SJSA1 (cell line): ENCODE measurements at regions not wholly inside any gene's neighbourhood (a gene's known extent, or its start where the extent isn't known, plus 50 kb on each side); places are given as distances from the start of the nearest gene placed in this dataset.

Experiments used
- DNase-seq, 2 experiments: peaks; one replicate each; pipeline ENCODE4 v3.0.0-alpha.2; 2015 to 2020; ENCODE audit warnings: low spot score in 2 of 2, low read depth in 1 of 2
- H3K27ac ChIP-seq: fragments of 250-450 bp; sonication (Bioruptor Pico); 2 replicates; pipeline ENCODE4 v1.5.1; 2020; ENCODE audit warnings: mild to moderate bottlenecking, moderate library complexity
- H3K27me3 ChIP-seq: fragments of 250-450 bp; sonication (Bioruptor Pico); replicated peaks from 2 replicates; pipeline ENCODE4 v1.5.1; 2020; ENCODE audit warnings: mild to moderate bottlenecking, moderate library complexity
- H3K36me3 ChIP-seq: fragments of 250-450 bp; sonication (Bioruptor Pico); 2 replicates; pipeline ENCODE4 v1.5.1; 2020; ENCODE audit warnings: mild to moderate bottlenecking
- H3K4me1 ChIP-seq: fragments of 250-450 bp; sonication (Bioruptor Pico); replicated peaks from 2 replicates; pipeline ENCODE4 v1.6.1; 2021; ENCODE audit warnings: mild to moderate bottlenecking
- H3K4me3 ChIP-seq: fragments of 250-450 bp; sonication (Bioruptor Pico); 2 replicates; pipeline ENCODE4 v1.5.1; 2020; ENCODE audit warnings: mild to moderate bottlenecking
- H3K9me3 ChIP-seq: fragments of 250-450 bp; sonication (Bioruptor Pico); replicated peaks from 2 replicates; pipeline ENCODE4 v1.5.1; 2020; ENCODE audit warnings: mild to moderate bottlenecking

- H3K4me1 ChIP-seq, result no peaks in the 10 kb centered on the region
- no peak for DNase-seq
- no peaks in the 10 kb centered on the region for H3K27me3 ChIP-seq
- no peak overlapping the region for H3K27ac ChIP-seq
- H3K9me3 ChIP-seq, result no peaks in the 10 kb centered on the region
- no peak overlapping the region for H3K4me3 ChIP-seq
- H3K36me3 ChIP-seq, result no peaks in the 10 kb centered on the region
Observed at GRCh38 chr11:90895850-90896249, 673.0 kb upstream of the CHORDC1 start.

- Histone ChIP-seq H3K4me3 (no peak overlapping the region), H3K4me1 (no peaks in the 10 kb centered on the region), H3K36me3 (no peaks in the 10 kb centered on the region), H3K9me3 (no peaks in the 10 kb centered on the region), H3K27ac (no peak overlapping the region), H3K27me3 (no peaks in the 10 kb centered on the region)
- no peak for DNase-seq
Observed at GRCh38 chr11:90890347-90890746, 667.5 kb upstream of the CHORDC1 start.

GRCh38 chr11:90884181-90884580 lies 661.3 kb upstream of the CHORDC1 start:
- H3K36me3 ChIP-seq, result no peaks in the 10 kb centered on the region
- H3K27me3 ChIP-seq, result no peaks in the 10 kb centered on the region
- H3K9me3 ChIP-seq, result no peaks in the 10 kb centered on the region
- no peak for DNase-seq
- no peak overlapping the region for H3K4me3 ChIP-seq
- H3K27ac ChIP-seq, result no peak overlapping the region
- no peaks in the 10 kb centered on the region for H3K4me1 ChIP-seq

- no peak overlapping the region for H3K27ac ChIP-seq
Observed at GRCh38 chr11:90874986-90875385, 652.1 kb upstream of the CHORDC1 start.

GRCh38 chr11:90874281-90874680 lies 651.4 kb upstream of the CHORDC1 start:
- no peak overlapping the region for H3K4me3 ChIP-seq
- no peak for DNase-seq
- H3K27me3 ChIP-seq, result no peaks in the 10 kb centered on the region
- H3K27ac ChIP-seq, result no peak overlapping the region
- H3K36me3 ChIP-seq, result no peaks in the 10 kb centered on the region
- no peaks in the 10 kb centered on the region for H3K4me1 ChIP-seq
- H3K9me3 ChIP-seq, result no peaks in the 10 kb centered on the region

More at GRCh38 chr11:90874986-90875385, 652.1 kb upstream of the CHORDC1 start:
- Histone ChIP-seq H3K36me3 (no peaks in the 10 kb centered on the region), H3K9me3 (no peaks in the 10 kb centered on the region), H3K4me3 (no peak overlapping the region), H3K4me1 (no peaks in the 10 kb centered on the region), H3K27me3 (no peaks in the 10 kb centered on the region)
- no peak for DNase-seq

- no peaks in the 10 kb centered on the region for H3K27me3 ChIP-seq
- no peaks in the 10 kb centered on the region for H3K9me3 ChIP-seq
- H3K27ac ChIP-seq, result no peak overlapping the region
- H3K36me3 ChIP-seq, result no peaks in the 10 kb centered on the region
- DNase-seq, result no peak
- H3K4me3 ChIP-seq, result no peak overlapping the region
- no peaks in the 10 kb centered on the region for H3K4me1 ChIP-seq
Observed at GRCh38 chr11:90867416-90867815, 644.6 kb upstream of the CHORDC1 start.

GRCh38 chr11:90856790-90857189 lies 633.9 kb upstream of the CHORDC1 start:
- H3K4me3 ChIP-seq, result no peak overlapping the region
- no peaks in the 10 kb centered on the region for H3K9me3 ChIP-seq
- DNase-seq, result no peak
- no peaks in the 10 kb centered on the region for H3K27me3 ChIP-seq
- no peak overlapping the region for H3K27ac ChIP-seq
- H3K36me3 ChIP-seq, result no peaks in the 10 kb centered on the region
- H3K4me1 ChIP-seq, result no peaks in the 10 kb centered on the region

- no peak overlapping the region for H3K27ac ChIP-seq
- no peak for DNase-seq
- H3K36me3 ChIP-seq, result no peaks in the 10 kb centered on the region
- no peaks in the 10 kb centered on the region for H3K9me3 ChIP-seq
- H3K4me1 ChIP-seq, result no peaks in the 10 kb centered on the region
- H3K4me3 ChIP-seq, result no peak overlapping the region
- no peaks in the 10 kb centered on the region for H3K27me3 ChIP-seq
Observed at GRCh38 chr11:90855531-90855930, 632.7 kb upstream of the CHORDC1 start.

GRCh38 chr11:90851196-90851595 lies 628.3 kb upstream of the CHORDC1 start:
- H3K4me3 ChIP-seq, result no peak overlapping the region
- no peaks in the 10 kb centered on the region for H3K4me1 ChIP-seq
- H3K27me3 ChIP-seq, result no peaks in the 10 kb centered on the region
- no peak overlapping the region for H3K27ac ChIP-seq
- DNase-seq, result no peak
- no peaks in the 10 kb centered on the region for H3K9me3 ChIP-seq
- no peaks in the 10 kb centered on the region for H3K36me3 ChIP-seq

- Histone ChIP-seq H3K27ac (no peak overlapping the region), H3K27me3 (no peaks in the 10 kb centered on the region), H3K4me1 (no peaks in the 10 kb centered on the region), H3K4me3 (no peak overlapping the region), H3K36me3 (no peaks in the 10 kb centered on the region), H3K9me3 (no peaks in the 10 kb centered on the region)
- no peak for DNase-seq
Observed at GRCh38 chr11:90849312-90849711, 626.5 kb upstream of the CHORDC1 start.

- no peaks in the 10 kb centered on the region for H3K36me3 ChIP-seq
- no peak for DNase-seq
- no peak overlapping the region for H3K4me3 ChIP-seq
- H3K4me1 ChIP-seq, result no peaks in the 10 kb centered on the region
- no peaks in the 10 kb centered on the region for H3K27me3 ChIP-seq
- H3K27ac ChIP-seq, result no peak overlapping the region
- no peaks in the 10 kb centered on the region for H3K9me3 ChIP-seq
Observed at GRCh38 chr11:90847268-90847886, 624.5 kb upstream of the CHORDC1 start.

GRCh38 chr11:90846628-90847027 lies 623.8 kb upstream of the CHORDC1 start:
- Histone ChIP-seq H3K27me3 (no peaks in the 10 kb centered on the region), H3K4me1 (no peaks in the 10 kb centered on the region), H3K9me3 (no peaks in the 10 kb centered on the region), H3K4me3 (no peak overlapping the region), H3K36me3 (no peaks in the 10 kb centered on the region), H3K27ac (no peak overlapping the region)
- no peak for DNase-seq

- Histone ChIP-seq H3K4me3 (no peak overlapping the region), H3K4me1 (no peaks in the 10 kb centered on the region), H3K9me3 (no peaks in the 10 kb centered on the region), H3K27ac (no peak overlapping the region), H3K36me3 (no peaks in the 10 kb centered on the region), H3K27me3 (no peaks in the 10 kb centered on the region)
- no peak for DNase-seq
Observed at GRCh38 chr11:90845799-90846198, 623.0 kb upstream of the CHORDC1 start.

GRCh38 chr11:90845126-90845525 lies 622.3 kb upstream of the CHORDC1 start:
- H3K9me3 ChIP-seq, result no peaks in the 10 kb centered on the region
- DNase-seq, result no peak
- H3K4me1 ChIP-seq, result no peaks in the 10 kb centered on the region
- no peak overlapping the region for H3K27ac ChIP-seq
- no peaks in the 10 kb centered on the region for H3K36me3 ChIP-seq
- no peaks in the 10 kb centered on the region for H3K27me3 ChIP-seq
- H3K4me3 ChIP-seq, result no peak overlapping the region

- Histone ChIP-seq H3K9me3 (no peaks in the 10 kb centered on the region), H3K27me3 (no peaks in the 10 kb centered on the region), H3K4me1 (no peaks in the 10 kb centered on the region), H3K27ac (no peak overlapping the region), H3K4me3 (no peak overlapping the region), H3K36me3 (no peaks in the 10 kb centered on the region)
- DNase-seq, result no peak
Observed at GRCh38 chr11:90844041-90844440, 621.2 kb upstream of the CHORDC1 start.
